Lung (tissue), 11 donors: ENCODE measurements at regions not wholly inside any gene's neighbourhood (a gene's known extent, or its start where the extent isn't known, plus 50 kb on each side); places are given as distances from the start of the nearest gene placed in this dataset.

Source experiments
- ATAC-seq: fragments of 200-7000 bp; cut with Tn5 transposase; one replicate; pipeline ENCODE4 v1.9.1; 2020; ENCODE audit warnings: moderate number of reproducible peaks; ENCODE audit not compliant: insufficient read depth, low FRiP score
- DNase-seq, 3 donors: peaks; one replicate each; pipeline ENCODE4 v3.0.0-alpha.2; 2013 to 2017
- H3K27ac ChIP-seq, 2 donors: one replicate each; pipeline ENCODE4 v1.5.1; 2013; ENCODE audit warnings: mild to moderate bottlenecking in 2 of 2, moderate library complexity in 2 of 2, control low read depth in 1 of 2, inconsistent platforms in 1 of 2, low read depth in 1 of 2, low read length in 1 of 2
- H3K27me3 ChIP-seq, 3 donors: one replicate each; pipeline ENCODE4 v1.5.1; 2013; ENCODE audit warnings: low read length in 2 of 3; ENCODE audit not compliant: control insufficient read depth in 3 of 3, insufficient read depth in 3 of 3
- H3K36me3 ChIP-seq, 4 donors: one replicate each; pipeline ENCODE4 v1.5.1; 2013; ENCODE audit warnings: low read length in 4 of 4, mild to moderate bottlenecking in 1 of 4, moderate library complexity in 1 of 4; ENCODE audit not compliant: control insufficient read depth in 4 of 4, insufficient read depth in 4 of 4
- H3K4me1 ChIP-seq, 5 donors: one replicate each; pipeline ENCODE4 v1.5.1; 2013; ENCODE audit warnings: low read length in 5 of 5, mild to moderate bottlenecking in 2 of 5, moderate library complexity in 1 of 5; ENCODE audit not compliant: control insufficient read depth in 5 of 5, insufficient read depth in 5 of 5
- H3K4me3 ChIP-seq: one replicate; pipeline ENCODE4 v1.5.1; 2013; ENCODE audit warnings: mild to moderate bottlenecking, control low read depth, moderate library complexity
- H3K9ac ChIP-seq, 2 donors: one replicate each; pipeline ENCODE4 v1.5.1; 2013; ENCODE audit warnings: low read length in 2 of 2, control low read depth in 1 of 2; ENCODE audit not compliant: insufficient read depth in 1 of 2
- H3K9me3 ChIP-seq, 4 donors: one replicate each; pipeline ENCODE4 v1.5.1; 2013; ENCODE audit warnings: low read length in 3 of 4, mild to moderate bottlenecking in 1 of 4, moderate library complexity in 1 of 4; ENCODE audit not compliant: control insufficient read depth in 4 of 4, insufficient read depth in 3 of 4
- CTCF ChIP-seq: IDR thresholded peaks from 2 replicates; pipeline ENCODE4 v1.5.1; 2012; ENCODE audit warnings: mild to moderate bottlenecking; ENCODE audit errors: control extremely low read depth, extremely low read depth
- WGBS, 2 donors: extraction: QIAGEN DNeasy Blood & Tissue Kit; methylation state at CpG; one replicate each; pipeline ENCODE4 v1.1.7; 2013; 5-methylcytosine and 5-hydroxymethylcytosine counted together
- donor health status: control.
- donor health status: control.
- donor health status: Bipolar disorder and iron deficiency.
- donor health status: healthy.
- donor health status: DM: yes; HTN: yes; CAD: no.

- no peak for ATAC-seq
- H3K9ac ChIP-seq: no peak overlapping the region
- DNase-seq: peak; percentile 28 to 87 (median 79)
- no peaks in the 10 kb centered on the region for H3K9me3 ChIP-seq
- WGBS, 2 donors: 24 to 26% methylated on average over 8 of the region's 8 CpGs
- no peak overlapping the region for H3K27ac ChIP-seq
- H3K4me1 ChIP-seq: peaks cover 0 to 3% (median 0%) of the 10 kb centered on the region in 5 donors
- TF ChIP-seq CTCF: peak; percentile 15
- H3K4me3 ChIP-seq: no peak overlapping the region
- H3K36me3 ChIP-seq: no peaks in the 10 kb centered on the region
- H3K27me3 ChIP-seq: peaks cover 0 to 39% (median 10%) of the 10 kb centered on the region in 3 donors
These were observed 631.5 kb downstream of the RAB28 start for GRCh38 chr4:12852338-12853307.

- ATAC-seq (no peak), DNase-seq (no peak)
- H3K27me3 ChIP-seq: peaks cover 0 to 35% (median 11%) of the 10 kb centered on the region in 3 donors
- H3K9ac ChIP-seq: no peak overlapping the region
- no peaks in the 10 kb centered on the region for H3K4me1 ChIP-seq
- H3K27ac ChIP-seq: no peak overlapping the region
- WGBS, 2 donors: 39 to 43% methylated on average over 4 of the region's 4 CpGs
- H3K4me3 ChIP-seq: no peak overlapping the region
- no peak for TF ChIP-seq CTCF
- H3K9me3 ChIP-seq: no peaks in the 10 kb centered on the region
- no peaks in the 10 kb centered on the region for H3K36me3 ChIP-seq
These were observed 637.8 kb downstream of the RAB28 start for GRCh38 chr4:12846368-12846767.

GRCh38 chr4:12844141-12844540, 640.0 kb downstream of the RAB28 start:
- no peak for TF ChIP-seq CTCF
- 89 to 90% methylated on average over 2 of the region's 2 CpGs for WGBS, 2 donors
- H3K9me3 ChIP-seq: no peaks in the 10 kb centered on the region
- no peak overlapping the region for H3K4me3 ChIP-seq
- H3K9ac ChIP-seq: no peak overlapping the region
- no peak overlapping the region for H3K27ac ChIP-seq
- DNase-seq (no peak), ATAC-seq (no peak)
- peaks cover 0 to 23% (median 8%) of the 10 kb centered on the region in 3 donors for H3K27me3 ChIP-seq
- H3K4me1 ChIP-seq: no peaks in the 10 kb centered on the region
- no peaks in the 10 kb centered on the region for H3K36me3 ChIP-seq
